ENCODE measurements at regions not wholly inside any gene's neighbourhood (a gene's known extent, or its start where the extent isn't known, plus 50 kb on each side); places are given as distances from the start of the nearest gene placed in this dataset.

GRCh38 chr3:87576752-87577151, 300.4 kb upstream of the POU1F1 start:
- TF ChIP-seq JUNB (CRISPR knock-in tag; conservative IDR thresholded peaks at IDR 0.05) (no peak), SMC3 (conservative IDR thresholded peaks at IDR 0.05; ENCODE audit: insufficient read depth, low read depth, low read length) (no peak), CTCF (IDR thresholded peaks at IDR 0.05 in 2 of 3, conservative IDR thresholded peaks at IDR 0.05 in 1 of 3; ENCODE audit: insufficient read depth in 2 of 3, low read depth in 1 of 3, low read length in 3 of 3) (no peak), ZNF695 (CRISPR knock-in tag; IDR thresholded peaks at IDR 0.05) (no peak)
